ENCODE measurements at regions not wholly inside any gene's neighbourhood (a gene's known extent, or its start where the extent isn't known, plus 50 kb on each side); places are given as distances from the start of the nearest gene placed in this dataset.

DNA sequence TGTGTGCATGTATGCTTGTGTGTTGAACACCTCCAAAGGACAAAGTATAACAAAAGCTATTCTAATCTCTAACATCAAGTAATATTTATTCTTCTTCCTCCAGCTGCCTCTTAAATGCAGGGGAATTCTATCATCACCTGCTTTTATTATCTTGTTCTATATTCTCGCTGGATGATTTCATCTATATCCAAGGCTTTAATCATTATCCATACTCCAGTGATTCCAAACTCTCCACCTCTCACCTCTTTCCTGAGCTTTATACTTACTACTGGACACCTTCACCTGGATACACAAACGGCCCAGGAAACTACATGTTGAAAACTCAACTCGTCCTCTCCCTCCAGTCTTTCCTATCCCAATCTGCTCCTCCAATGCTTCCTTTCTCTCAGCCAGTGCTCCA is 418.6 kb downstream of the KLF5 start:
- H3K36me3 ChIP-seq (ENCODE audit: control insufficient read depth in 1 of 2, insufficient read depth in 2 of 2, low read length in 2 of 2), result no peaks in the 10 kb centered on the region
- H3K9me2 ChIP-seq (ENCODE audit: insufficient read depth), result no peaks in the 10 kb centered on the region
- H3K27ac ChIP-seq (ENCODE audit: low read depth, low read length), result no peak overlapping the region
- no peak overlapping the region for H3K4me2 ChIP-seq (ENCODE audit: low read length)
- no peaks in the 10 kb centered on the region for H3K27me3 ChIP-seq (ENCODE audit: insufficient read depth, low read length)
- TF ChIP-seq SRF (IDR thresholded peaks at IDR 0.05; ENCODE audit: low read depth), result no peak
- TF ChIP-seq TCF7L2 (IDR thresholded peaks at IDR 0.05; ENCODE audit: borderline replicate concordance, extremely low read depth, insufficient read depth, insufficient read length), result no peak
- TF ChIP-seq YY1 (IDR thresholded peaks at IDR 0.05; ENCODE audit: extremely low read depth, insufficient replicate concordance, low read depth, low read length), result no peak
- TF ChIP-seq, protein P1, sequence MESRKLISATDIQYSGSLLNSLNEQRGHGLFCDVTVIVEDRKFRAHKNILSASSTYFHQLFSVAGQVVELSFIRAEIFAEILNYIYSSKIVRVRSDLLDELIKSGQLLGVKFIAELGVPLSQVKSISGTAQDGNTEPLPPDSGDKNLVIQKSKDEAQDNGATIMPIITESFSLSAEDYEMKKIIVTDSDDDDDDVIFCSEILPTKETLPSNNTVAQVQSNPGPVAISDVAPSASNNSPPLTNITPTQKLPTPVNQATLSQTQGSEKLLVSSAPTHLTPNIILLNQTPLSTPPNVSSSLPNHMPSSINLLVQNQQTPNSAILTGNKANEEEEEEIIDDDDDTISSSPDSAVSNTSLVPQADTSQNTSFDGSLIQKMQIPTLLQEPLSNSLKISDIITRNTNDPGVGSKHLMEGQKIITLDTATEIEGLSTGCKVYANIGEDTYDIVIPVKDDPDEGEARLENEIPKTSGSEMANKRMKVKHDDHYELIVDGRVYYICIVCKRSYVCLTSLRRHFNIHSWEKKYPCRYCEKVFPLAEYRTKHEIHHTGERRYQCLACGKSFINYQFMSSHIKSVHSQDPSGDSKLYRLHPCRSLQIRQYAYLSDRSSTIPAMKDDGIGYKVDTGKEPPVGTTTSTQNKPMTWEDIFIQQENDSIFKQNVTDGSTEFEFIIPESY (IDR thresholded peaks at IDR 0.05; ENCODE audit: extremely low read depth, insufficient replicate concordance, low read length), result no peak
- no peak for TF ChIP-seq RAD21 (IDR thresholded peaks at IDR 0.05; ENCODE audit: low read depth)
- no peaks in the 10 kb centered on the region for H3K79me2 ChIP-seq (ENCODE audit: insufficient read depth, low read length)
- ATAC-seq, result no peak
- CTCF ChIA-PET, result no interaction called here
- no peaks in the 10 kb centered on the region for H3K9me3 ChIP-seq (ENCODE audit: control insufficient read depth in 1 of 2, insufficient read depth in 1 of 2, low read depth in 1 of 2, low read length in 2 of 2)
- intact Hi-C loops (cut with micrococcal nuclease), result no loop called here
- POLR2A ChIA-PET, result no interaction called here
- no peak overlapping the region for H3K9ac ChIP-seq (ENCODE audit: low read length)
- RAD21 ChIA-PET (ENCODE audit: low non-redundant PET in 1 of 2, low total read pairs in 2 of 2, uncharacterized antibody in 2 of 2, unreplicated experiment in 2 of 2), result no interaction called here
- H4K20me1 ChIP-seq (ENCODE audit: insufficient read depth), result no peaks in the 10 kb centered on the region
- no peak for DNase-seq (ENCODE audit: low read depth, low spot score)
- no peak overlapping the region for H3K4me3 ChIP-seq (replicated peaks in 1 of 2; ENCODE audit: low read depth in 1 of 2, low read length in 2 of 2)
- H2AFZ ChIP-seq (ENCODE audit: low read depth, low read length, poor library complexity, severe bottlenecking), result no peak overlapping the region
- no TSS peak for BruUV-seq (replicated peaks)
- no peaks in the 10 kb centered on the region for H3K4me1 ChIP-seq (ENCODE audit: control insufficient read depth in 1 of 2, insufficient read depth in 2 of 2, low read length in 2 of 2)

DNA sequence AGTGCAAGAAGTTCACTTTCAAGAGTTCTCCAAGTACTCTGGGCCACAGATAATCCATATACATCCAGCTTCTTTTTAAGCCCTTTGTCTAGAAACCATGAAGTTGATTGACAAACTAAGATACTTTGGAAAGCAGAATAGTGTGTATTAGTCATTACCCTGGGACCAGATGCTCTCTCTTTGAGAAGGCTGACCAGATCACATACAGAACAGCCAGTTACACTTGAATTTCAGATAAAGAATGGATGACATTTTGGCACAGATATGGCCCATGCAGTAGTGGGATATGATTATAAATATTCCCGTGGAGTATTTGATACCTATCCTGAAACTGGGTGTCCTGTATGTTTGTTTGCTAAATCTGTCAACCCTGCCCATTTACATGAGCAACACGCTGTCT is 414.2 kb downstream of the KLF5 start:
- H3K4me2 ChIP-seq (ENCODE audit: low read length), result no peak overlapping the region
- TF ChIP-seq, protein P2, sequence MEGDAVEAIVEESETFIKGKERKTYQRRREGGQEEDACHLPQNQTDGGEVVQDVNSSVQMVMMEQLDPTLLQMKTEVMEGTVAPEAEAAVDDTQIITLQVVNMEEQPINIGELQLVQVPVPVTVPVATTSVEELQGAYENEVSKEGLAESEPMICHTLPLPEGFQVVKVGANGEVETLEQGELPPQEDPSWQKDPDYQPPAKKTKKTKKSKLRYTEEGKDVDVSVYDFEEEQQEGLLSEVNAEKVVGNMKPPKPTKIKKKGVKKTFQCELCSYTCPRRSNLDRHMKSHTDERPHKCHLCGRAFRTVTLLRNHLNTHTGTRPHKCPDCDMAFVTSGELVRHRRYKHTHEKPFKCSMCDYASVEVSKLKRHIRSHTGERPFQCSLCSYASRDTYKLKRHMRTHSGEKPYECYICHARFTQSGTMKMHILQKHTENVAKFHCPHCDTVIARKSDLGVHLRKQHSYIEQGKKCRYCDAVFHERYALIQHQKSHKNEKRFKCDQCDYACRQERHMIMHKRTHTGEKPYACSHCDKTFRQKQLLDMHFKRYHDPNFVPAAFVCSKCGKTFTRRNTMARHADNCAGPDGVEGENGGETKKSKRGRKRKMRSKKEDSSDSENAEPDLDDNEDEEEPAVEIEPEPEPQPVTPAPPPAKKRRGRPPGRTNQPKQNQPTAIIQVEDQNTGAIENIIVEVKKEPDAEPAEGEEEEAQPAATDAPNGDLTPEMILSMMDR (IDR thresholded peaks at IDR 0.05 in 2 of 3, conservative IDR thresholded peaks at IDR 0.05 in 1 of 3; ENCODE audit: borderline replicate concordance in 1 of 3, insufficient read depth in 1 of 3, low read depth in 2 of 3, low read length in 2 of 3), result no peak
- no peak overlapping the region for H3K9ac ChIP-seq (ENCODE audit: low read length)
- no peaks in the 10 kb centered on the region for H3K36me3 ChIP-seq (ENCODE audit: control insufficient read depth in 1 of 2, insufficient read depth in 2 of 2, low read length in 2 of 2)
- no peaks in the 10 kb centered on the region for H3K9me2 ChIP-seq (ENCODE audit: insufficient read depth)
- ChIA-PET POLR2A (no interaction called here), CTCF (no interaction called here), RAD21 (ENCODE audit: low non-redundant PET in 1 of 2, low total read pairs in 2 of 2, uncharacterized antibody in 2 of 2, unreplicated experiment in 2 of 2) (no interaction called here)
- no peaks in the 10 kb centered on the region for H3K9me3 ChIP-seq (ENCODE audit: control insufficient read depth in 1 of 2, insufficient read depth in 1 of 2, low read depth in 1 of 2, low read length in 2 of 2)
- no peaks in the 10 kb centered on the region for H3K27me3 ChIP-seq (ENCODE audit: insufficient read depth, low read length)
- H3K27ac ChIP-seq (ENCODE audit: low read depth, low read length), result no peak overlapping the region
- no peaks in the 10 kb centered on the region for H3K79me2 ChIP-seq (ENCODE audit: insufficient read depth, low read length)
- intact Hi-C loops (cut with micrococcal nuclease), result no loop called here
- no peak overlapping the region for H3K4me3 ChIP-seq (replicated peaks in 1 of 2; ENCODE audit: low read depth in 1 of 2, low read length in 2 of 2)
- ATAC-seq (no peak), DNase-seq (ENCODE audit: low read depth, low spot score) (no peak)
- H2AFZ ChIP-seq (ENCODE audit: low read depth, low read length, poor library complexity, severe bottlenecking), result no peak overlapping the region
- no TSS peak for BruUV-seq (replicated peaks)
- no peaks in the 10 kb centered on the region for H4K20me1 ChIP-seq (ENCODE audit: insufficient read depth)
- no peaks in the 10 kb centered on the region for H3K4me1 ChIP-seq (ENCODE audit: control insufficient read depth in 1 of 2, insufficient read depth in 2 of 2, low read length in 2 of 2)

Measured in HCT116 (cell line).